Activated CD8-positive, alpha-beta memory T cell treated with anti-CD3 and anti-CD28 coated beads for 36 hours (primary cell): ENCODE measurements at regions not wholly inside any gene's neighbourhood (a gene's known extent, or its start where the extent isn't known, plus 50 kb on each side); places are given as distances from the start of the nearest gene placed in this dataset.

Experiments
- CTCF ChIA-PET: fragments of 350-600 bp; sonication (Branson Sonifier 250); formaldehyde crosslinking; loops from one replicate; lab custom pipeline; 2021; ENCODE audit warnings: antibody characterized with exemption; lab: Charles Lee
- POLR2A ChIA-PET: fragments of 350-600 bp; sonication (Branson Sonifier 250); formaldehyde crosslinking; loops from one replicate; lab custom pipeline; 2021; ENCODE audit warnings: antibody characterized with exemption; lab: Charles Lee

GRCh38 chr1:194338241-194338948 is 1152.0 kb upstream of the B3GALT2 start:
- CTCF ChIA-PET, result interaction anchor here (0.6 kb wide), 1 partner anchor 7 kb away, joined by 3 read pairs; no protein-coding TSS in a partner anchor

GRCh38 chr1:194333240-194333639 is 1146.8 kb upstream of the B3GALT2 start:
- POLR2A ChIA-PET, result no interaction called here
- CTCF ChIA-PET, result no interaction called here

More at GRCh38 chr1:194338241-194338948, 1152.0 kb upstream of the B3GALT2 start:
- POLR2A ChIA-PET, result no interaction called here

GRCh38 chr1:194331758-194332157 is 1145.3 kb upstream of the B3GALT2 start:
- ChIA-PET POLR2A (no interaction called here), CTCF (interaction anchor here (0.6 kb wide), 2 partner anchors 7 to 510 kb away, joined by 3 to 4 read pairs; no protein-coding TSS in a partner anchor)

- CTCF ChIA-PET, result no interaction called here
- POLR2A ChIA-PET, result no interaction called here
Observed at GRCh38 chr1:194322751-194323150, 1136.3 kb upstream of the B3GALT2 start.

- ChIA-PET CTCF (no interaction called here), POLR2A (no interaction called here)
Observed at GRCh38 chr1:194318790-194319280, 1132.4 kb upstream of the B3GALT2 start.

- ChIA-PET POLR2A (no interaction called here), CTCF (no interaction called here)
Observed at GRCh38 chr1:194309697-194310096, 1123.3 kb upstream of the B3GALT2 start.

- ChIA-PET CTCF (no interaction called here), POLR2A (no interaction called here)
Observed at GRCh38 chr1:194309269-194309668, 1122.9 kb upstream of the B3GALT2 start.

- POLR2A ChIA-PET, result no interaction called here
- CTCF ChIA-PET, result no interaction called here
Observed at GRCh38 chr1:194300776-194301175, 1114.4 kb upstream of the B3GALT2 start.

GRCh38 chr1:194300340-194300739 is 1113.9 kb upstream of the B3GALT2 start:
- CTCF ChIA-PET, result no interaction called here
- POLR2A ChIA-PET, result no interaction called here

- CTCF ChIA-PET, result no interaction called here
- POLR2A ChIA-PET, result no interaction called here
Observed at GRCh38 chr1:194298007-194298598, 1111.7 kb upstream of the B3GALT2 start.

- ChIA-PET CTCF (no interaction called here), POLR2A (no interaction called here)
Observed at GRCh38 chr1:194297094-194297493, 1110.7 kb upstream of the B3GALT2 start.

- ChIA-PET CTCF (interaction anchor here (1.0 kb wide), 1 partner anchor 1238 kb away, joined by 3 read pairs; no protein-coding TSS in a partner anchor), POLR2A (no interaction called here)
Observed at GRCh38 chr1:194296201-194296600, 1109.8 kb upstream of the B3GALT2 start.

GRCh38 chr1:194295685-194296084 is 1109.3 kb upstream of the B3GALT2 start:
- ChIA-PET POLR2A (no interaction called here), CTCF (interaction anchor here (1.0 kb wide), 1 partner anchor 1237 kb away, joined by 3 read pairs; no protein-coding TSS in a partner anchor)

- POLR2A ChIA-PET, result no interaction called here
- CTCF ChIA-PET, result no interaction called here
Observed at GRCh38 chr1:194293851-194294405, 1107.5 kb upstream of the B3GALT2 start.

GRCh38 chr1:194292966-194293365 is 1106.6 kb upstream of the B3GALT2 start:
- POLR2A ChIA-PET, result no interaction called here
- CTCF ChIA-PET, result no interaction called here

- POLR2A ChIA-PET, result no interaction called here
- CTCF ChIA-PET, result interaction anchor here (0.6 kb wide), 1 partner anchor 918 kb away, joined by 3 read pairs; no protein-coding TSS in a partner anchor
Observed at GRCh38 chr1:194289569-194290266, 1103.3 kb upstream of the B3GALT2 start.

GRCh38 chr1:194288238-194288637 is 1101.8 kb upstream of the B3GALT2 start:
- CTCF ChIA-PET, result no interaction called here
- POLR2A ChIA-PET, result no interaction called here

- CTCF ChIA-PET, result no interaction called here
Observed at GRCh38 chr1:194281376-194281775, 1095.0 kb upstream of the B3GALT2 start.

GRCh38 chr1:194280463-194280862 is 1094.0 kb upstream of the B3GALT2 start:
- CTCF ChIA-PET, result no interaction called here
- POLR2A ChIA-PET, result no interaction called here

More at GRCh38 chr1:194281376-194281775, 1095.0 kb upstream of the B3GALT2 start:
- POLR2A ChIA-PET, result no interaction called here

- POLR2A ChIA-PET, result no interaction called here
- CTCF ChIA-PET, result no interaction called here
Observed at GRCh38 chr1:194279975-194280374, 1093.6 kb upstream of the B3GALT2 start.
